Left renal pelvis (tissue), 4 donors: ENCODE measurements at regions not wholly inside any gene's neighbourhood (a gene's known extent, or its start where the extent isn't known, plus 50 kb on each side); places are given as distances from the start of the nearest gene placed in this dataset.
"Not testable (repeated sequence)": the region's sequence is repeated elsewhere in the genome, so short reads cannot be mapped to it uniquely, and the experiment has no call there.

Source experiments
- DNase-seq, 4 donors: peaks; one replicate each; pipeline ENCODE4 v3.0.0-alpha.2; 2013; ENCODE audit warnings: low read depth in 4 of 4, low spot score in 3 of 4

DNA sequence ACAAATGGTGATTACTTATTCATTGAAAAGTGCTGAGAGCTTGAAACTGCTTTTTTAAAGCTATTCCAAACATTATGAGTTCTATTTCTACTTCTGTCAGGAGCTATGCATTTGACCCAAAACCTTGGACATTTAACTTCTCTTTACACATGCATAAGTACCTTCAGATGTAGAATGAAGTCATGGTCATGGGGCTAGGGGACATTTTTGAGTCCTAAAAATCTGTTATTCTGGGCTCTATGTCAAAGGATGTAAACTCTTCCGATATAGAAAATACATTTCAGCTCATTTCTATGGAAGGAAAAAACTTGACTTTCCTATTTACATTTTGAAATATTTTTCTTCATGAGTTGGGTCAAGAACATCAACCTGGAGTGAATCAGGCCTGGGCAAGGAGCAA, 179.5 kb upstream of the CXCL12 start:
- DNase-seq, result no peak

DNA sequence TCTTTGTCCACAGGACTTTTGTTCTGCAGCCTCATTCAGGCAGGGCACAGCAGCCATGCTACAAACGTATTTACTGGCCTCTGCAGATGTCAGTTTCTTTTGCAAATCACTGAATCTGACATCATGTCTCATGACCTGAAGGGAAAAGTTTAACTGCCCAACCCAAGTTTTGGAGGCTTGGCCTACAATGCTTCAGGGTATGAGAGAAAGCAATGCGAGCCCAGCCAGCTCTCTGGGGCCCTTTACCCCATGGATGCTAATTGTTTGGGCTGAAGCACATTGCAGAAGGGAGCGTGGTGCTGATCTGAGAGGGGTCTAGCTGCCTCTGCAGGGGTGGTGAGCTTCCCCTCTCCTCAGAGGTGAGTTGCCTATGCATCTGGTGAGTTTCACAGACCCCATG, 179.9 kb upstream of the CXCL12 start:
- no peak for DNase-seq

DNA sequence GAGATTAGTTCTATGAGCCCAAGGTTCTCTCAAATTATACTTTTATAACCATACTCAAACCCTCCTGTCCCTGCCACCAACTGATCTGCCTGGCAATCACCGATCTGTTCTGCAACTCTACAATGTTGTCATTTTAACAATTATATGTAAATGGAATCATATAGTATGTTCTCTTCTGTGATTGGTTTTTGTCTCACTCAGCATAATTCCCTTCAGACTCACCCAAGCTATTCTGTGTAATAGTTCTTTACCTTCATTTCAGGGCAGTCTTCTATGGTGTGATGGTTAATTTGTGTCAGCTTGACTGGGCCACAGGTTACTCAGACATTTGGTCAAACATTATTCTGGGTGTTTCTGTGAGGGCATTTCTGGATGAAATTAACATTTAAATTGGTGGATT, 181.9 kb upstream of the CXCL12 start:
- DNase-seq, result no peak

DNA sequence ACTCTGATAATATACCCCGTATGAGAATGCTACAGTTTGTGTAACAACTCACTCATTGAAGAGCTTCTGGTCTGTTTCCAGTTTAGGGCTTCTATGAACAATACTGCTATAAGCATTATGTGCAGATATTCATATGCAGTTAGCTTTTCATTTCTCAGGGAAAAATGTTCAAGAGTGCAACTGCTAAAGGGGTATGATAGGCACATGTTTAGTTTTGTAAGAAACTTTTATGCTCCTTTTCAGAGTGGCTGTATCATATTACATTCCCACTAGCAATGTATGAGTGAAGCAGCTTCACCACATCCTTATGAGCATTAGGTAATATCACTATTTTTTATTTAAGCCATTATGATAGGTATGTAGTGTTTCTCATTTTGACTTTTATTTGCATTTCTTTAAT, 182.6 kb upstream of the CXCL12 start:
- DNase-seq, result no peak

- DNase-seq, result no peak
Measured at GRCh38 chr10:44569193-44570091, 184.5 kb upstream of the CXCL12 start.

GRCh38 chr10:44571701-44572100, 186.8 kb upstream of the CXCL12 start:
- no peak for DNase-seq

DNA sequence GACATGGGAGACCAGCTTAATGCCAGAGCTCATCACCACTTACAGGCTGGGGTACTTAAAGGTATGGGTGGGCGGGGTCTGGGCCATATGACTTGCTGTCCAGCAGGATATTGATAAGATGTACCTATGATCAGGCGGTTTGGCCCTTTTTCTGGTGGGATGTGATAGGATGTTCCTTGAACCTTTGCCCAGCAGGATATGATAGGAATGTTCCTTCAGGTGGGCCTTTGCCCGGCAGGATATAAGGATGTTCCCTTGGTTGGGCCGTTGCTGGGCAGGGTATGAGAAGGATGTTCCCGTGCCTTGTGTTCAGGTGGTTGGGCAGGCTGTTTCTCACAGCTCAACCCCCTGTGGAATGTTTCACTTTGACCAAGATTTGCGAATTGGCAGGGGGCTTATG, 187.2 kb upstream of the CXCL12 start:
- DNase-seq, result no peak

GRCh38 chr10:44573821-44574220, 188.9 kb upstream of the CXCL12 start:
- DNase-seq, result no peak

- no peak for DNase-seq
Measured at GRCh38 chr10:44574596-44575480, 189.9 kb upstream of the CXCL12 start.

GRCh38 chr10:44575601-44576380, 190.9 kb upstream of the CXCL12 start:
- DNase-seq, result no peak

DNA sequence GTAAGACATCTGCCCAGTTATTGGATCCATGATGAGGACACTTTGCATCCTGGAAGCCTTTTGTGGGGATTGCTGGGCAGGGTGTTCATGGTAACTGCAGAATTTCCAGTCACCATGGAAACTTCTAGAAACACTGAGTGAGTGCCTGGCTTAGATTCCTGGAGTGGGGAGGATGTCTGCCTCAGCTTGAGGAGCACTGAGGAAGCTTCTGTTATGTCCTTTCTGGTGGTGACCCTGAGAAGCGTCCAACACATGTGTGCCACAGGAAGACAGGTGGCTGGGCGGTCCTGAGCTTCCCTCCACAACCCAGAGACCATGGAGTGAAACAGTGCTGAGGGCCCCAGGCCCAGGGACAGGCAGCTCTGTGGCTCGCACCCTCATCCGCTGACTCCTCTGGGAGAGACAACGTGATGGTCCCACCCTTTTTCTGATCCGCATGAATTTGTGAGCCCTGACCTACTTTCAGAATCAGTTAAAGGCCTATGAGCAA, 191.8 kb upstream of the CXCL12 start:
- no peak for DNase-seq

DNA sequence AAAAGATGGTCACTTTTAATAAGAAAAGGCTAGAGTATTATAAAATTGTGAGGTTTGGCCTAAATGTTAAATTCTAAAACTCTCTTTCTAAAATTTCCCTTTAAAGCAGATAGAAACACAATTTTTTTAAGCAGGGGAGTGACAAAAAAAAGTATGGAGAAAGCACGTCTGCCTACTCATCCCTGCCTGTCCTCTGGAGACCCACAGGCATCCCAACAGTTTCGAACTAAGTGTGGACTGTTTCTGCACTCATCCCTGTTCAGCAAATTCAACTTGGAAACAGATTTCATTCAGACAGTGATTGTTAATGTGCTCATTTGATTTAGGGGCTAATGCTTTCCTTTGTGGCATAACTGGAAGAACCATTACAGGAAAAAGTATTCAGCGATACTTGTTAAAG, 192.6 kb upstream of the CXCL12 start:
- no peak for DNase-seq

- no peak for DNase-seq
Measured at GRCh38 chr10:44578271-44578670, 193.4 kb upstream of the CXCL12 start.

DNA sequence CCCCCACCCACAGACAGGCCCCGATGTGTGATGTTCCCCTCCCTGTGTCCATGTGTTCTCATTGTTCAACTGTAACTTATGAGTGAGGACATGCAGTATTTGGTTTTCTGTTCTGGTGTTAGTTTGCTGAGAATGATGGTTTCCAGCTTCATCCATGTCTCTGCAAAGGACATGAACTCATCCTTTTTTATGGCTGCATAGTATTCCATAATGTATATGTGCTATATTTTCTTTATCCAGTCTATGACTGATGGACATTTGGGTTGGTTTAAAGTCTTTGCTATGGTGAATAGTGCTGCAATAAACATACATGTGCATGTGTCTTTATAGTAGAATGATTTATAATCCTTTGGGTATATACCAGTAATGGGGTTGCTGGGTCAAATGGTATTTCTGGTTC, 194.1 kb upstream of the CXCL12 start:
- DNase-seq, result not testable (repeated sequence)

GRCh38 chr10:44581996-44582395, 197.1 kb upstream of the CXCL12 start:
- DNase-seq, result no peak

DNA sequence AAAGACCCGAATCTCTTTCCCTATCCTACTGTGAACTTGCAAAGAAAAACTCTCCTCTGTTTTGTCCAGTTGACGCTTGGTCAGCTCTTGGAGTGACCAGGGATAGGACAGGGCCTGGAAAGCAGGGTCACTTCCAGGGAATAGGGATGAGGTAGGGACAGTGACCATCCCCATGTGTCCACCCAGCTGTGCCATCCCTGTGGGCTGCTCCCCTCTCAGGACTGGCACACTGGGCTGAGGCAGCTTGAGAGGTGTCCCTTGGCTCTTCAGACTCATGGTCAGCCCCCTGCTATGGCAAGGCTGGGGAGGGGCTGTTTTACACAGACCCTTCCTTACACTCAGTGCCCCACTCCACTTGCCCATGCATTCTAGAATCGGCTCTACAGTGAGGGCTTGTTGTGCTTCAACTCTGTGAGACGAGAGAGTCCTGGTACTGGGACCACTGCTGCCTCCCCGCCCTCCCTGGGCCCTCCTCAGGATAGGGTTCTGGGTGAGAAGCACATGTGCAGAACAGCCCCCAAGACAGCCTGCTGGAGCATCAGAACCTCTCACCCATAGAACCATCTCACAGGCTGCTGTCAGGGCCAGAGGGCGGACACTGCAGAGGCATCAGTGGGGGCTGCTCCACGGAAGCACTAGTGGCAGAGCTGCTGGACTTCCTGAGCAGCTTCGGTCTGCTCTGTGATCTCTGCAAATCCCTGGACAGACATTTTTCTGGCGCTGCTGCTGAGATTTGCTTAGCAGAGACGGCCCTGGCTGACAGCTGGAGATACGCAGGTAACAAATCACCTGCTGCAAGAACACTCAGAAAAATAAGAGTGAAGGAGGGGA, 202.8 kb upstream of the CXCL12 start:
- no peak for DNase-seq

DNA sequence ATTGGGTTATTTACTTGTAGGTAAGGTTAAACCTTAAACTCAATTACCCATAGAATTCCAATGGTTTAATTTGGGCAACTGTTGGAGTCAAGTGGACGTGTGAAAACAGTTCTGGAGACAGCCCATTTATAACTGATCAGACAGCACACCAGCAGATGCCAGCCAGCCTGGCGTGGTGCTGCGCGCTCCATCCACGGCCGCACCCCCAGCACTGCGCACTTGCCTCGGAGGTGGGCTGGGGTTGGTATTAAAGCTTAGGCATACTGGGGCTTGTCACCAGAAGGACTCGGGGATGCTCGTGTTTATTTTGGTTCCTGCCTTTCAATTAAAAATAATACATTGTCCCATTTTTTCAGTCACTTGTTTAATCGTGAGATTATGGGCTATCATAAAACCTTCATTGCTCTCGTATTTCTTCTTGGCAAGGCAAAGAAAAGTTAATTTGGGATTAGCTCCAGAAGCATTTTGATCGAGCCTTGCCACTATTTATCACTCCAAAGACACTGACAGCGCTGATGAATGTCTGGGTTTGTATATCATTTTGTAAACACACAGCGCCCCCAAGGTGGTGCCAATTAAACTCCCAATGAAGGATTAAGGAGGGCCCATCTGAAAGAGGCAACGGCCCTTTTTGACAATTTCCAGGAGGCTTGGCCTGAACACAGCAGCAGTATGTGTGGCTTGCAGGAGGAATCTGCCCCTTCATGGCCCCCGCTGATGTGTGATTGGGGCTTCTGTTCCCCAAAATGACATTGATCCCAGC, 204.5 kb upstream of the CXCL12 start:
- peak in 1 of 4 donors; percentile 3 for DNase-seq

DNA sequence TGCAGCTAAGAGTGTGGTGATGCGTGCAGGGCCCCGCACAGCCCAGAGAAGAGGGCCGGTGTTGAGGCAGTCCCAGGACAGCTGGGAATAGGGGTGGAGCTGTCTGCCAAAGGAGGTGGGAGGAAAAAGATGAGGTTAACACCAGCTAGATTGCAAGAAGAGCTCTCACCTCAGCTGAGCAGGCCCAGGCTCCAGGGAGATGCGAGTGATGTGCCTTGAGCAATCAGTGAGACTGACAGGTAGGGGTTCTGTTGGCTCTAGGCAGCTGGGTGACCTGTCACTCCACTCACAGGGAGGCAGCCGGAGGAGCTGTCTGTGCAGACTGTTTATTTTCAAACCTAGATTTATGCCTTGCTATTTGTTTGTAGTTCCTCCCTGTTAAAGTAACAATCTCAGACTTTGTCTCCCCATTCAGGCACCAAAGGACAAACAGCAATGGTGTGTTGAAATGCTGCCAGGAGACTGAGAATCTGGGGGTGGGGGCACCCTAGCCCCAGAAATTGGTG, 205.1 kb upstream of the CXCL12 start:
- peak in 1 of 4 donors; percentile 8 for DNase-seq

DNA sequence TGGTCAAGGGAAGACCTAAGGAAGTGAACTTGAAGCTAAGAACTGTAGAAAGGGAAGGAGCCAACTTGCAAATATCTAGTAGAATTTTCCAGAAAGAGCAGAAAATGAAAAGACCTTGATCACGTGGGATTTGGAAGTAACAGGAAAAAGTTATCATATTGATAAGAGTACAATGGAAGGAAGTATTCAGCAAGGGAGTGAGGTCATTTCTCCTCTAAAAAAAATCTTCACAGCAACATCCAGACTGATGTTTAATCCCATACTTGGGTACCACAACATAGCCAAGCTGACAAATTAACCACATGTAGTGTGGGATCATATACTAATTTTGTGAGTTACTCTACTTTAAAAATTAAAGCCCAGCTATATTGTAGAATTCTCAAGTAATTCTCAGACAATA, 207.0 kb upstream of the CXCL12 start:
- no peak for DNase-seq
